ENCODE measurements at regions not wholly inside any gene's neighbourhood (a gene's known extent, or its start where the extent isn't known, plus 50 kb on each side); places are given as distances from the start of the nearest gene placed in this dataset.
"Not testable (repeated sequence)": the region's sequence is repeated elsewhere in the genome, so short reads cannot be mapped to it uniquely, and the experiment has no call there.

DNA sequence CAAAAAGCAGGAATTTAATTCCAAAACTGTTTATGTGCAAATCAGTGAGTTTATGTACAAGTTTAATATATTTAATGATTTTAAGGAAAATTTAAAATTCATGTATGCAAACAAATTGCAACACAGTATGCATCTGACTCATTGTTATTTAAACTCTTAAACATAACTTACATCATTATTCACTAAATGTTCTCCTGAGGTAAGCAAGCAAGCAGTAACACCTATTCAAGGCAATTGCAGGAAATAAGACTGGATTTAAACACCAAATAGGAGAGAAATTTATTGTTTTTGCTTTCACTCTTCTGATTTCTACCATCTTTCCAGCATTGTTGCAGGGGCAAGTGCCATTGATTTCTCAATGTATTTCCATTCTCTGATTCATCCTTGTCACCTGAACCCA lies 239.5 kb downstream of the TFAP2A start:
- TF ChIP-seq, protein P1, sequence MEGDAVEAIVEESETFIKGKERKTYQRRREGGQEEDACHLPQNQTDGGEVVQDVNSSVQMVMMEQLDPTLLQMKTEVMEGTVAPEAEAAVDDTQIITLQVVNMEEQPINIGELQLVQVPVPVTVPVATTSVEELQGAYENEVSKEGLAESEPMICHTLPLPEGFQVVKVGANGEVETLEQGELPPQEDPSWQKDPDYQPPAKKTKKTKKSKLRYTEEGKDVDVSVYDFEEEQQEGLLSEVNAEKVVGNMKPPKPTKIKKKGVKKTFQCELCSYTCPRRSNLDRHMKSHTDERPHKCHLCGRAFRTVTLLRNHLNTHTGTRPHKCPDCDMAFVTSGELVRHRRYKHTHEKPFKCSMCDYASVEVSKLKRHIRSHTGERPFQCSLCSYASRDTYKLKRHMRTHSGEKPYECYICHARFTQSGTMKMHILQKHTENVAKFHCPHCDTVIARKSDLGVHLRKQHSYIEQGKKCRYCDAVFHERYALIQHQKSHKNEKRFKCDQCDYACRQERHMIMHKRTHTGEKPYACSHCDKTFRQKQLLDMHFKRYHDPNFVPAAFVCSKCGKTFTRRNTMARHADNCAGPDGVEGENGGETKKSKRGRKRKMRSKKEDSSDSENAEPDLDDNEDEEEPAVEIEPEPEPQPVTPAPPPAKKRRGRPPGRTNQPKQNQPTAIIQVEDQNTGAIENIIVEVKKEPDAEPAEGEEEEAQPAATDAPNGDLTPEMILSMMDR (IDR thresholded peaks at IDR 0.05; ENCODE audit: poor library complexity, severe bottlenecking), result no peak
- Histone ChIP-seq H3K4me1 (ENCODE audit: insufficient read depth, poor library complexity, severe bottlenecking) (peaks cover 22% of the 10 kb centered on the region), H3K27ac (ENCODE audit: poor library complexity, severe bottlenecking) (peak overlapping the region; percentile 62), H3K27me3 (ENCODE audit: insufficient read depth, poor library complexity, severe bottlenecking) (no peaks in the 10 kb centered on the region), H3K9me3 (ENCODE audit: severe bottlenecking) (no peaks in the 10 kb centered on the region), H3K4me3 (ENCODE audit: severe bottlenecking) (no peak overlapping the region), H3K36me3 (ENCODE audit: low read depth) (no peaks in the 10 kb centered on the region)
- peak; percentile 74; the same call in 2 of the 3 replicates for ATAC-seq (ENCODE audit: low read depth)
- no peak for DNase-seq (ENCODE audit: low spot score)

DNA sequence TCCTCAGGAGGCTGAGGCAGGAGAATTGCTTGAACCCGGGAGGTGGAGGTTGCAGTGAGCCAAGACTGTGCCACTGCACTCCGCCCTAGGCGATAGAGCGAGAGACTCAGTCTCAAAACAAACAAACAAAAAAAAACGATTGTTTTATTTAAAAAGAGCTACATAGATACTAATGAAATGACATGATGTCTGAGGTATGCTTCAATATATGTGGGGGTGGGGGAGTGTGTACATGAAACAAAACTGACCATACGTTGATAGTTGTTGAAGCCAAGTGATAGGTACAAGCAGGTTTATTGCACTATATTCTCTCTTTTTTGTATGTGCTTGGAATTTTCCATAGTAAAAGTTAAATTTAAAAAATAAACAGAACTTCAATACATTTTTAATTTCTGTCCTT lies 240.1 kb downstream of the TFAP2A start:
- peak overlapping the region; percentile 62 for H3K27ac ChIP-seq (ENCODE audit: poor library complexity, severe bottlenecking)
- TF ChIP-seq, protein P1 (IDR thresholded peaks at IDR 0.05; ENCODE audit: poor library complexity, severe bottlenecking), result no peak
- no peaks in the 10 kb centered on the region for H3K36me3 ChIP-seq (ENCODE audit: low read depth)
- H3K9me3 ChIP-seq (ENCODE audit: severe bottlenecking), result no peaks in the 10 kb centered on the region
- H3K4me3 ChIP-seq (ENCODE audit: severe bottlenecking), result no peak overlapping the region
- DNase-seq (ENCODE audit: low spot score) (no peak), ATAC-seq (ENCODE audit: low read depth) (no peak)
- peaks cover 22% of the 10 kb centered on the region for H3K4me1 ChIP-seq (ENCODE audit: insufficient read depth, poor library complexity, severe bottlenecking)
- H3K27me3 ChIP-seq (ENCODE audit: insufficient read depth, poor library complexity, severe bottlenecking), result no peaks in the 10 kb centered on the region

DNA sequence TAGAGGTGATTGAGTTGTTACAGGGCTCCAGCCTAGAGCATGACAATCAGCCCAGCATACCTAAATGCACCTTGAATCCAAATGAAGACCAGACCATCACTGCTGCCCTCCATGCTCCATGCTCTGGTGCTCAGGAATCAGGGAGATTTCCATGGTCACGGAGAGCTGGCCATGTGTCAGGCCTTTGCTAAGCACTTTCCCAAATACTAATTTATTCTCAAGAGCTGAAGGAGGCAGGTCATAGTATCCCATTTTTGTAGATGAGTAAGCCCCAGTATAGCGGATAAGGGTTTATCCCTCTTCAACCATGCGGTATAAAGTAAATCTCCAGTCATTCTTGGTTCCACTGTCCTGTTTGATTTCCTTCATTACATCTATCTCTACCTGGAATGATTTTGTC lies 240.8 kb downstream of the TFAP2A start:
- no peak overlapping the region for H3K27ac ChIP-seq (ENCODE audit: poor library complexity, severe bottlenecking)
- H3K27me3 ChIP-seq (ENCODE audit: insufficient read depth, poor library complexity, severe bottlenecking), result no peaks in the 10 kb centered on the region
- TF ChIP-seq, protein P1 (IDR thresholded peaks at IDR 0.05; ENCODE audit: poor library complexity, severe bottlenecking), result no peak
- H3K36me3 ChIP-seq (ENCODE audit: low read depth), result no peaks in the 10 kb centered on the region
- no peak for ATAC-seq (ENCODE audit: low read depth)
- no peak overlapping the region for H3K4me3 ChIP-seq (ENCODE audit: severe bottlenecking)
- peaks cover 22% of the 10 kb centered on the region for H3K4me1 ChIP-seq (ENCODE audit: insufficient read depth, poor library complexity, severe bottlenecking)
- no peak for DNase-seq (ENCODE audit: low spot score)
- H3K9me3 ChIP-seq (ENCODE audit: severe bottlenecking), result no peaks in the 10 kb centered on the region

DNA sequence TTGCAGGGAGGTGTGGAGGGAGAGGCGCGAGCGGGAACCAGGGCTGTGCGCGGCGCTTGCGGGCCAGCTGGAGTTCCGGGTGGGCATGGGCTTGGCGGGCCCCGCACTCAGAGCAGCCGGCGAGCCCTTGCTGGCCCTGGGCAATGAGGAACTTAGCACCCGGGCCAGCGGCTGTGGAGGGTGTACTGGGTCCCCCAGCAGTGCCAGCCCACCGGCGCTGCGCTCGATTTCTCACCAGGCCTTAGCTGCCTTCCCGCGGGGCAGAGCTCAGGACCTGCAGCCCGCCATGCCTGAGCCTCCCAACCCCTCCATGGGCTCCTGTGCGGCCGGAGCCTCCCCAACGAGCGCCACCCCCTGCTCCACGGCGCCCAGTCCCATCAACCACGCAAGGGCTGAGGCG lies 243.2 kb downstream of the TFAP2A start:
- H3K36me3 ChIP-seq (ENCODE audit: low read depth); H3K27me3 ChIP-seq (ENCODE audit: insufficient read depth, poor library complexity, severe bottlenecking); H3K4me3 ChIP-seq (ENCODE audit: severe bottlenecking); ATAC-seq (ENCODE audit: low read depth); H3K27ac ChIP-seq (ENCODE audit: poor library complexity, severe bottlenecking); DNase-seq (ENCODE audit: low spot score); H3K9me3 ChIP-seq (ENCODE audit: severe bottlenecking): not testable (repeated sequence)
- peaks cover 13% of the 10 kb centered on the region for H3K4me1 ChIP-seq (ENCODE audit: insufficient read depth, poor library complexity, severe bottlenecking)

DNA sequence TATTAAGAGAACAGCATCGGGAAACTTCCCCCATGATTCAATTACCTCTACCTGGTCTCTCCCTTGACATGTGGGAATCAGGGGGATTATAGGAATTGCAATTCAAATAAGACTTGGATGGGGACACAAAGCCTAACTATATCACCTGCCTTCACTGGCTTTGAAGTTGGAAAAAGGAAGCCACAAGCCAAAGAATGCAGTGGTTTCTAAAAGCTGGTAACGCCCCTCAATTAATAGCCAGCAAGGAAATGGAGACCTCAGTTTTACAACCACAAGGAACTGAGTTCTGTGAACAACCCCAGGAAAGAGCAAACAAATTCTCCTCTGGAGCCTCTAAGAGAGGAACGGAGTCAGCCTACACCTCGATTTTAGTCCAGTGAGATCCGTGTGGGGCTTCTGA lies 244.1 kb downstream of the TFAP2A start:
- no peaks in the 10 kb centered on the region for H3K9me3 ChIP-seq (ENCODE audit: severe bottlenecking)
- ATAC-seq (ENCODE audit: low read depth) (no peak), DNase-seq (ENCODE audit: low spot score) (no peak)

More for the DNA sequence above, 244.1 kb downstream of the TFAP2A start:
- Histone ChIP-seq H3K4me1 (ENCODE audit: insufficient read depth, poor library complexity, severe bottlenecking) (peaks cover 10% of the 10 kb centered on the region), H3K27me3 (ENCODE audit: insufficient read depth, poor library complexity, severe bottlenecking) (no peaks in the 10 kb centered on the region), H3K4me3 (ENCODE audit: severe bottlenecking) (no peak overlapping the region), H3K27ac (ENCODE audit: poor library complexity, severe bottlenecking) (no peak overlapping the region), H3K36me3 (ENCODE audit: low read depth) (no peaks in the 10 kb centered on the region)
- TF ChIP-seq, protein P1 (IDR thresholded peaks at IDR 0.05; ENCODE audit: poor library complexity, severe bottlenecking), result no peak
